Right lobe of liver (tissue), 6 donors: ENCODE measurements at regions not wholly inside any gene's neighbourhood (a gene's known extent, or its start where the extent isn't known, plus 50 kb on each side); places are given as distances from the start of the nearest gene placed in this dataset.

Experiments used
- ATAC-seq, 4 donors: fragments of 200-7000 bp; cut with Tn5 transposase; one replicate each; pipeline ENCODE4 v1.9.1; 2020; ENCODE audit warnings: mild to moderate bottlenecking in 4 of 4, moderate library complexity in 4 of 4
- DNase-seq, 3 donors: peaks; one replicate each; pipeline ENCODE4 v3.0.0-alpha.2; 2020
- H3K27ac ChIP-seq, 3 donors: fragments of 200-600 bp; one replicate each; pipeline ENCODE4 v1.8.0; 2022
- H3K27me3 ChIP-seq, 2 donors: fragments of 200-600 bp; one replicate each; pipeline ENCODE4 v1.8.0; 2022
- H3K36me3 ChIP-seq, 4 donors: fragments of 200-600 bp; sonication (generic) in 1 of 4; one replicate each; pipeline versions ENCODE4 v1.5.1 to v1.8.0; 2017 to 2022; ENCODE audit warnings: control low read depth in 1 of 4
- H3K4me1 ChIP-seq, 4 donors: fragments of 200-600 bp; sonication (generic) in 1 of 4; one replicate each; pipeline versions ENCODE4 v1.5.1 to v1.8.0; 2017 to 2022; ENCODE audit warnings: control low read depth in 1 of 4
- H3K4me3 ChIP-seq, 3 donors: fragments of 200-600 bp; one replicate each; pipeline ENCODE4 v1.8.0; 2022
- H3K9me3 ChIP-seq, 4 donors: fragments of 200-600 bp; sonication (generic) in 1 of 4; one replicate each; pipeline versions ENCODE4 v1.5.1 to v1.8.0; 2017 to 2022; ENCODE audit warnings: control low read depth in 1 of 4
- POLR2A ChIP-seq: fragments of 450-650 bp; IDR thresholded peaks from one replicate; pipeline ENCODE4 v1.6.1; 2017; ENCODE audit warnings: antibody characterized with exemption, mild to moderate bottlenecking
- WGBS: methylation state at CpG from one replicate; pipeline ENCODE4 v1.1.6; 2018; ENCODE audit warnings: low coverage, low lambda C conversion rate; ENCODE audit not compliant: insufficient coverage; ENCODE audit errors: missing lambda C conversion rate; 5-methylcytosine and 5-hydroxymethylcytosine counted together
- intact Hi-C, 2 donors: fragments of 100-400 bp; cut with DNase I; formaldehyde crosslinking; loops; one replicate each; pipeline versions ENCODE4 v1.11.2 to v1.14.1; 2022
- TF ChIP-seq, protein P1 (sequence below), 4 donors: fragments of 200-600 bp in 3 of 4; fragments of 450-650 bp in 1 of 4; IDR thresholded peaks; one replicate each; pipeline versions ENCODE4 v1.5.1 to v1.8.0; 2016 to 2022; ENCODE audit warnings: antibody characterized with exemption in 4 of 4, mild to moderate bottlenecking in 2 of 4
- donor health status: DM: no; HTN: yes; CAD: no.
- donor health status: DM: no; HTN: no; CAD: no.
- donor health status: DM: no; HTN: no; CAD: no.
- donor health status: DM: no; HTN: yes; CAD: no.
- donor health status: DM: no; HTN: yes; CAD: no.

DNA sequence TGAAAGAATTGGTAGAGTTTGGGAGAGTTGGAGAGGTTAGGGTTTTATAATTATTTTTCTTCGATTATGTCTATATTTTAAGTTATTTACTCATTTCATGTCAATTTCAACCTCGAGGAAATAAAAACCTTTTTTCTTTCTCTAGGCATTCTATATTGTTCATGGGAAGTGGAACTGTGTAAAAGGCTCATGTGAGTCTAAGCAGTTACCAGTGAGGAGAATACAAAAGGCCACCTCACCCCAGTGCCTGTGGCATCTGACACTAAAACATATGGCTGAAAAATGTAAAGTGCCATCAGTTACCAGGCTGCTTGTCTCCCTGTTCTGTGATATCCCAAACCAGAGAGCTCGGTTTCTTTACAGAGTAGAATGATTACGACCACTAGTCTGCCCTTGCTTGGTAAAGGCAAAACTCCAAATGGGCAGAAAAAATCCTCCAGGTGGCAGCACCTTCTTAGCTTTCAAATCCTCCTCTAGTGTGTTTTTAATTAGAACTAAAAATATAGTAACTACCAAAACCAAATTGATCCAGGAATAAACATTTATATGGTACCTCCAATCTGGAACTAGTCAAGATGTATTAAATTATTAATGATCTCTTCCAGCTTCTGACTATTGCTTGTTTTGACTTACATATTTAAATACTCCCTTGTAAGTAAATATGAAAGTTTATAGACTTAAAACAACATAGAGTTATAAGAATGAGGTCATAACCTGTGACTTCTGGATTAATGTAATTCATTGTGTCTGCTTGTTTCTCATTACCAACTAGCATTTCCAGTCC is 122.6 kb upstream of the MCHR2 start:
- 3% methylated on average over 4 of the region's 4 CpGs for WGBS
- DNase-seq (no peak), ATAC-seq (peak; percentile 67 to 86 (median 76))

GRCh38 chr6:100115407-100116101 is 121.5 kb upstream of the MCHR2 start:
- intact Hi-C loops = loop anchor here in 1 of 2 donors (10.0 kb wide), 2 partner anchors 369 to 539 kb away; no protein-coding TSS in a partner anchor
- H3K36me3 ChIP-seq = no peaks in the 10 kb centered on the region
- no peaks in the 10 kb centered on the region for H3K27me3 ChIP-seq
- no peaks in the 10 kb centered on the region for H3K9me3 ChIP-seq
- TF ChIP-seq POLR2A = no peak
- TF ChIP-seq, protein P1, sequence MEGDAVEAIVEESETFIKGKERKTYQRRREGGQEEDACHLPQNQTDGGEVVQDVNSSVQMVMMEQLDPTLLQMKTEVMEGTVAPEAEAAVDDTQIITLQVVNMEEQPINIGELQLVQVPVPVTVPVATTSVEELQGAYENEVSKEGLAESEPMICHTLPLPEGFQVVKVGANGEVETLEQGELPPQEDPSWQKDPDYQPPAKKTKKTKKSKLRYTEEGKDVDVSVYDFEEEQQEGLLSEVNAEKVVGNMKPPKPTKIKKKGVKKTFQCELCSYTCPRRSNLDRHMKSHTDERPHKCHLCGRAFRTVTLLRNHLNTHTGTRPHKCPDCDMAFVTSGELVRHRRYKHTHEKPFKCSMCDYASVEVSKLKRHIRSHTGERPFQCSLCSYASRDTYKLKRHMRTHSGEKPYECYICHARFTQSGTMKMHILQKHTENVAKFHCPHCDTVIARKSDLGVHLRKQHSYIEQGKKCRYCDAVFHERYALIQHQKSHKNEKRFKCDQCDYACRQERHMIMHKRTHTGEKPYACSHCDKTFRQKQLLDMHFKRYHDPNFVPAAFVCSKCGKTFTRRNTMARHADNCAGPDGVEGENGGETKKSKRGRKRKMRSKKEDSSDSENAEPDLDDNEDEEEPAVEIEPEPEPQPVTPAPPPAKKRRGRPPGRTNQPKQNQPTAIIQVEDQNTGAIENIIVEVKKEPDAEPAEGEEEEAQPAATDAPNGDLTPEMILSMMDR (IDR thresholded peaks at IDR 0.05) = no peak
- ATAC-seq (no peak), DNase-seq (no peak)
- no peaks in the 10 kb centered on the region for H3K4me1 ChIP-seq
- no peak overlapping the region for H3K4me3 ChIP-seq
- 40% methylated on average over 1 of the region's 1 CpG for WGBS
- H3K27ac ChIP-seq = no peak overlapping the region

More for the DNA sequence above, 122.6 kb upstream of the MCHR2 start:
- no peaks in the 10 kb centered on the region for H3K27me3 ChIP-seq
- H3K9me3 ChIP-seq = no peaks in the 10 kb centered on the region
- no peak overlapping the region for H3K4me3 ChIP-seq
- H3K4me1 ChIP-seq = peaks cover 0 to 1% (median 0%) of the 10 kb centered on the region in 4 donors
- no peaks in the 10 kb centered on the region for H3K36me3 ChIP-seq
- intact Hi-C loops = loop anchor here in 1 of 2 donors (10.0 kb wide), 2 partner anchors 368 to 538 kb away; no protein-coding TSS in a partner anchor
- no peak overlapping the region for H3K27ac ChIP-seq
- TF ChIP-seq POLR2A = no peak
- TF ChIP-seq, protein P1 (IDR thresholded peaks at IDR 0.05) = peak; percentile 60 to 74 (median 67)

- TF ChIP-seq, protein P1 (IDR thresholded peaks at IDR 0.05) = no peak
- no peak for TF ChIP-seq POLR2A
- intact Hi-C loops = loop anchor here in 1 of 2 donors (10.0 kb wide), 2 partner anchors 372 to 542 kb away; no protein-coding TSS in a partner anchor
- Histone ChIP-seq H3K36me3 (no peaks in the 10 kb centered on the region), H3K4me3 (no peak overlapping the region), H3K27ac (no peak overlapping the region), H3K4me1 (no peaks in the 10 kb centered on the region), H3K27me3 (no peaks in the 10 kb centered on the region), H3K9me3 (no peaks in the 10 kb centered on the region)
- no peak for DNase-seq
- ATAC-seq = peak in 3 of 4 donors; percentile 60 to 72 (median 64)
- 31% methylated on average over 8 of the region's 8 CpGs for WGBS
Measured at GRCh38 chr6:100112855-100113508, 119.0 kb upstream of the MCHR2 start.

GRCh38 chr6:100105919-100106529 is 112.0 kb upstream of the MCHR2 start:
- no peak for ATAC-seq
- Histone ChIP-seq H3K4me1 (no peaks in the 10 kb centered on the region), H3K36me3 (no peaks in the 10 kb centered on the region), H3K9me3 (no peaks in the 10 kb centered on the region), H3K27ac (no peak overlapping the region), H3K27me3 (no peaks in the 10 kb centered on the region), H3K4me3 (no peak overlapping the region)
- TF ChIP-seq POLR2A = no peak
- no peak for DNase-seq
- WGBS = 40% methylated on average over 6 of the region's 7 CpGs
- intact Hi-C loops = no loop called here
